Keratinocyte (primary cell): ENCODE measurements at regions not wholly inside any gene's neighbourhood (a gene's known extent, or its start where the extent isn't known, plus 50 kb on each side); places are given as distances from the start of the nearest gene placed in this dataset.

Experiments used
- DNase-seq: peaks from one replicate; pipeline ENCODE4 v3.0.0-alpha.2; 2011; ENCODE audit warnings: low read depth, missing footprints, low spot score
- FAIRE-seq: peaks from 2 replicates; lab custom pipeline; 2011; peaks lifted over from hg19 to GRCh38; lab: Jason Lieb, UNC
- H2AFZ ChIP-seq: 2 replicates; pipeline ENCODE4 v1.6.0; 2012; ENCODE audit warnings: low read length, control low read depth, inconsistent platforms; ENCODE audit not compliant: control insufficient read depth
- H3K27ac ChIP-seq: 2 replicates; pipeline ENCODE4 v1.5.1; 2011; ENCODE audit warnings: low read length; ENCODE audit not compliant: control insufficient read depth, insufficient read depth
- H3K27me3 ChIP-seq: 3 replicates; pipeline ENCODE4 v1.6.0; 2011; ENCODE audit warnings: low read length; ENCODE audit not compliant: control insufficient read depth, insufficient read depth; ENCODE audit errors: extremely low read depth
- H3K36me3 ChIP-seq, 2 experiments: 2 replicates in 1 of 2; 3 replicates in 1 of 2; pipeline ENCODE4 v1.5.1; 2011; ENCODE audit warnings: low read length in 2 of 2, mild to moderate bottlenecking in 1 of 2; ENCODE audit not compliant: control insufficient read depth in 2 of 2, insufficient read depth in 2 of 2; ENCODE audit errors: extremely low read depth in 1 of 2
- H3K4me1 ChIP-seq: 3 replicates; pipeline ENCODE4 v1.5.1; 2011; ENCODE audit warnings: low read length; ENCODE audit not compliant: control insufficient read depth, insufficient read depth; ENCODE audit errors: extremely low read depth
- H3K4me2 ChIP-seq: 3 replicates; pipeline ENCODE4 v1.6.0; 2011; ENCODE audit warnings: low read depth, low read length; ENCODE audit not compliant: control insufficient read depth, insufficient read depth; ENCODE audit errors: extremely low read depth
- H3K4me3 ChIP-seq, 3 experiments: fragments of 200-600 bp in 1 of 3; sonication (generic) in 1 of 3; 2 replicates in 2 of 3; 3 replicates in 1 of 3; pipeline ENCODE4 v1.5.1; 2011 to 2016; ENCODE audit warnings: low read length in 3 of 3, mild to moderate bottlenecking in 3 of 3, control low read depth in 2 of 3, inconsistent platforms in 1 of 3, low read depth in 1 of 3, mixed read lengths in 1 of 3, mixed run types in 1 of 3, moderate library complexity in 1 of 3; ENCODE audit not compliant: control insufficient read depth in 2 of 3, insufficient read depth in 2 of 3; ENCODE audit errors: extremely low read depth in 1 of 3
- H3K79me2 ChIP-seq: 2 replicates; pipeline ENCODE4 v1.6.0; 2012; ENCODE audit warnings: low read length; ENCODE audit not compliant: control insufficient read depth, insufficient read depth
- H3K9ac ChIP-seq: 3 replicates; pipeline ENCODE4 v1.6.0; 2011; ENCODE audit warnings: low read length; ENCODE audit not compliant: control insufficient read depth, insufficient read depth; ENCODE audit errors: extremely low read depth
- H3K9me1 ChIP-seq: 3 replicates; pipeline ENCODE4 v1.6.0; 2011; ENCODE audit warnings: low read length; ENCODE audit not compliant: control insufficient read depth, insufficient read depth; ENCODE audit errors: extremely low read depth
- H3K9me3 ChIP-seq: 2 replicates; pipeline ENCODE4 v1.5.1; 2012; ENCODE audit warnings: low read depth, low read length; ENCODE audit not compliant: control insufficient read depth
- H4K20me1 ChIP-seq: 3 replicates; pipeline ENCODE4 v1.6.0; 2011; ENCODE audit warnings: low read length; ENCODE audit not compliant: control insufficient read depth, insufficient read depth; ENCODE audit errors: extremely low read depth
- EZH2 ChIP-seq: IDR thresholded peaks from one replicate; pipeline ENCODE4 v1.6.1; 2012; ENCODE audit warnings: inconsistent platforms, mild to moderate bottlenecking, low read length, moderate library complexity
- dilution Hi-C: fragments of 300-500 bp; cut with MboI; formaldehyde crosslinking; loops from one replicate; pipeline ENCODE4 v1.7.0; 2020; ENCODE audit warnings: low sequenced_read_pairs; ENCODE audit not compliant: extremely low pct_ligation_motif_present
- TF ChIP-seq, protein P1 (sequence below), 3 experiments: IDR thresholded peaks in 1 of 3; conservative IDR thresholded peaks in 1 of 3; optimal IDR thresholded peaks in 1 of 3; 2 replicates in 2 of 3; 3 replicates in 1 of 3; pipeline versions ENCODE3 to v1.5.1; 2011; ENCODE audit warnings: low read length in 3 of 3, mild to moderate bottlenecking in 3 of 3, moderate library complexity in 2 of 3, control low read depth in 1 of 3, inconsistent platforms in 1 of 3; ENCODE audit not compliant: insufficient read depth in 2 of 3; ENCODE audit errors: extremely low read depth in 1 of 3

DNA sequence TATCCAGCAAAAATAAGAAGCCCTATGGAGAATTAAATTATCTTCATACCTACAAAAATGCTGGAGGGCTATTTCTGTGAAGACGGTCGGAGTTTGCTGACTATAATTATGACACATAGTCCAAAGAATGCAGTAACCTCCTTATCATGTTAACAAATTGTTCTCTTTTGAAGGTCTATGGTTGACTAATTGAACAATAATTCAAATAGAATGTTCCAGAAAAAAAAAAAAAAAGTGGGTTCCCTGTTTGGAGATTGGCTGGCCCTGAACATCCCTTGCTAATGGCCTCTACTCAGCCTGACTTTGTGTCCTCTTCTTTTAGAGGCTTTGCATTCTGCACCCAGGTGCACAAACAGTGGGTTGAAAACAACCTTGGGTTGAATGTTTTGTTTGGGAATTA is 82.8 kb upstream of the CCBE1 start:
- Histone ChIP-seq H3K4me1 (peaks cover 20% of the 10 kb centered on the region), H2AFZ (no peak overlapping the region), H3K9ac (no peak overlapping the region), H4K20me1 (no peaks in the 10 kb centered on the region), H3K9me1 (no peaks in the 10 kb centered on the region), H3K9me3 (no peaks in the 10 kb centered on the region), H3K27ac (no peak overlapping the region), H3K4me3 (no peak overlapping the region), H3K79me2 (no peaks in the 10 kb centered on the region), H3K4me2 (peak overlapping the region; percentile 51), H3K36me3 (no peaks in the 10 kb centered on the region), H3K27me3 (no peaks in the 10 kb centered on the region)
- DNase-seq (peak; percentile 69), FAIRE-seq (peak; percentile 75)
- dilution Hi-C loops: no loop called here
- TF ChIP-seq, protein P1, sequence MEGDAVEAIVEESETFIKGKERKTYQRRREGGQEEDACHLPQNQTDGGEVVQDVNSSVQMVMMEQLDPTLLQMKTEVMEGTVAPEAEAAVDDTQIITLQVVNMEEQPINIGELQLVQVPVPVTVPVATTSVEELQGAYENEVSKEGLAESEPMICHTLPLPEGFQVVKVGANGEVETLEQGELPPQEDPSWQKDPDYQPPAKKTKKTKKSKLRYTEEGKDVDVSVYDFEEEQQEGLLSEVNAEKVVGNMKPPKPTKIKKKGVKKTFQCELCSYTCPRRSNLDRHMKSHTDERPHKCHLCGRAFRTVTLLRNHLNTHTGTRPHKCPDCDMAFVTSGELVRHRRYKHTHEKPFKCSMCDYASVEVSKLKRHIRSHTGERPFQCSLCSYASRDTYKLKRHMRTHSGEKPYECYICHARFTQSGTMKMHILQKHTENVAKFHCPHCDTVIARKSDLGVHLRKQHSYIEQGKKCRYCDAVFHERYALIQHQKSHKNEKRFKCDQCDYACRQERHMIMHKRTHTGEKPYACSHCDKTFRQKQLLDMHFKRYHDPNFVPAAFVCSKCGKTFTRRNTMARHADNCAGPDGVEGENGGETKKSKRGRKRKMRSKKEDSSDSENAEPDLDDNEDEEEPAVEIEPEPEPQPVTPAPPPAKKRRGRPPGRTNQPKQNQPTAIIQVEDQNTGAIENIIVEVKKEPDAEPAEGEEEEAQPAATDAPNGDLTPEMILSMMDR (optimal IDR thresholded peaks at IDR 0.05 in 1 of 3, IDR thresholded peaks at IDR 0.05 in 1 of 3, conservative IDR thresholded peaks at IDR 0.05 in 1 of 3; ENCODE audit: extremely low read depth in 1 of 3, insufficient read depth in 2 of 3, low read length in 3 of 3): no peak
- no peak for TF ChIP-seq EZH2

DNA sequence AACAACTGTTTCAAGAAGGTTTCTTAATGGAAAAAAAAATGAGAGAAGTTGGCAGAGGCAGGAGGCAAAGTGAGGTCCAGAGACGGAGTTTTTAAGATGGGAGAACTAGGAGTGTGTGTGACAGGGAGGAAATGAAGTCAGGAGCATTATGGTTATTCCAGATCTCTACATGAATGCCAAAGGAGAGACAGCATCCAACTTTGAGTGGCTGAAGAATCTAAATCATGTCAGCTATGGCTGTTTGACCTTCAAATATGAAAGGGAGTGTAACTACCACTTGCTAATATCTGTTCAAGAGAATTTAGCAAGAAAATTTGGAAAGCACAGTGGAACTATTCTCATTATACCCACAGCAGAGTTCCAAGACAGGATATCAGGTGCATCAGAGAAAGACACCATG is 81.2 kb upstream of the CCBE1 start:
- dilution Hi-C loops: no loop called here
- FAIRE-seq (peak; percentile 23), DNase-seq (no peak)
- Histone ChIP-seq H3K27ac (no peak overlapping the region), H3K4me1 (peaks cover 20% of the 10 kb centered on the region), H3K36me3 (no peaks in the 10 kb centered on the region), H3K4me3 (no peak overlapping the region), H3K4me2 (no peak overlapping the region), H3K79me2 (no peaks in the 10 kb centered on the region), H4K20me1 (no peaks in the 10 kb centered on the region), H2AFZ (no peak overlapping the region), H3K9me1 (no peaks in the 10 kb centered on the region), H3K27me3 (no peaks in the 10 kb centered on the region), H3K9ac (no peak overlapping the region), H3K9me3 (no peaks in the 10 kb centered on the region)
- TF ChIP-seq EZH2: no peak
- TF ChIP-seq, protein P1 (optimal IDR thresholded peaks at IDR 0.05 in 1 of 3, IDR thresholded peaks at IDR 0.05 in 1 of 3, conservative IDR thresholded peaks at IDR 0.05 in 1 of 3; ENCODE audit: extremely low read depth in 1 of 3, insufficient read depth in 2 of 3, low read length in 3 of 3): no peak
